HUES64 (cell line): ENCODE measurements at regions not wholly inside any gene's neighbourhood (a gene's known extent, or its start where the extent isn't known, plus 50 kb on each side); places are given as distances from the start of the nearest gene placed in this dataset.

Experiments used
- H3K27ac ChIP-seq: 2 replicates; pipeline ENCODE4 v1.7.0; 2013; ENCODE audit warnings: low read depth, low read length, inconsistent platforms
- H3K27me3 ChIP-seq: 2 replicates; pipeline ENCODE4 v1.6.1; 2013; ENCODE audit warnings: mild to moderate bottlenecking, low read length; ENCODE audit not compliant: insufficient read depth
- H3K36me3 ChIP-seq: 2 replicates; pipeline ENCODE4 v1.6.1; 2013; ENCODE audit warnings: mild to moderate bottlenecking, low read length; ENCODE audit not compliant: insufficient read depth
- H3K4me1 ChIP-seq: 2 replicates; pipeline ENCODE4 v1.6.1; 2013; ENCODE audit warnings: mild to moderate bottlenecking, low read length, moderate library complexity; ENCODE audit not compliant: insufficient read depth
- H3K4me3 ChIP-seq: 2 replicates; pipeline ENCODE4 v1.5.1; 2013; ENCODE audit warnings: mild to moderate bottlenecking, low read length, moderate library complexity
- H3K9ac ChIP-seq: 2 replicates; pipeline ENCODE4 v1.6.1; 2013; ENCODE audit warnings: mild to moderate bottlenecking, low read depth, low read length
- H3K9me3 ChIP-seq: 2 replicates; pipeline ENCODE4 v1.6.1; 2013; ENCODE audit warnings: low read depth, low read length; ENCODE audit not compliant: insufficient read depth
- WGBS: fragments of 150-250, 120-280 bp; methylation state at CpG from one replicate; pipeline ENCODE4 v1.1.7; 2013; ENCODE audit warnings: missing lambda C conversion rate; 5-methylcytosine and 5-hydroxymethylcytosine counted together

- no peaks in the 10 kb centered on the region for H3K36me3 ChIP-seq
- 91% methylated on average over 13 of the region's 13 CpGs for WGBS
- 0 out of 2 replicates have a peak, but pooled peaks cover 3% of the 10 kb centered on the region for H3K9me3 ChIP-seq
- H3K4me1 ChIP-seq: no peaks in the 10 kb centered on the region
- H3K4me3 ChIP-seq: no peak overlapping the region
- H3K27ac ChIP-seq: no peak overlapping the region
- H3K9ac ChIP-seq: no peak overlapping the region
- 0 out of 2 replicates have a peak, but pooled peaks cover 5% of the 10 kb centered on the region for H3K27me3 ChIP-seq
Observed at GRCh38 chr11:134666273-134667174, 254.5 kb upstream of the B3GAT1 start.

GRCh38 chr11:134665571-134666270 is 253.7 kb upstream of the B3GAT1 start:
- Histone ChIP-seq H3K27me3 (no peaks in the 10 kb centered on the region), H3K4me3 (no peak overlapping the region), H3K27ac (no peak overlapping the region), H3K36me3 (no peaks in the 10 kb centered on the region), H3K9me3 (peaks cover 7% of the 10 kb centered on the region; the same call in 1 of the 2 replicates), H3K4me1 (no peaks in the 10 kb centered on the region), H3K9ac (no peak overlapping the region)
- 91% methylated on average over 19 of the region's 19 CpGs for WGBS

- H3K4me3 ChIP-seq: no peak overlapping the region
- H3K4me1 ChIP-seq: no peaks in the 10 kb centered on the region
- H3K9me3 ChIP-seq: peaks cover 8% of the 10 kb centered on the region; the same call in 1 of the 2 replicates
- WGBS: 91% methylated on average over 12 of the region's 12 CpGs
- no peak overlapping the region for H3K9ac ChIP-seq
- H3K27ac ChIP-seq: no peak overlapping the region
- H3K36me3 ChIP-seq: no peaks in the 10 kb centered on the region
- no peaks in the 10 kb centered on the region for H3K27me3 ChIP-seq
Observed at GRCh38 chr11:134665188-134665535, 253.1 kb upstream of the B3GAT1 start.

- WGBS: 95% methylated on average over 24 of the region's 25 CpGs
Observed at GRCh38 chr11:134664447-134665187, 252.6 kb upstream of the B3GAT1 start.

GRCh38 chr11:134663506-134664313 is 251.7 kb upstream of the B3GAT1 start:
- no peak overlapping the region for H3K4me3 ChIP-seq
- no peaks in the 10 kb centered on the region for H3K27me3 ChIP-seq
- WGBS: 94% methylated on average over 11 of the region's 11 CpGs
- H3K36me3 ChIP-seq: no peaks in the 10 kb centered on the region
- H3K9ac ChIP-seq: no peak overlapping the region
- no peak overlapping the region for H3K27ac ChIP-seq
- peaks cover 8% of the 10 kb centered on the region; the same call in 1 of the 2 replicates for H3K9me3 ChIP-seq
- H3K4me1 ChIP-seq: no peaks in the 10 kb centered on the region

More at GRCh38 chr11:134664447-134665187, 252.6 kb upstream of the B3GAT1 start:
- Histone ChIP-seq H3K4me1 (no peaks in the 10 kb centered on the region), H3K4me3 (no peak overlapping the region), H3K27me3 (no peaks in the 10 kb centered on the region), H3K36me3 (no peaks in the 10 kb centered on the region), H3K9me3 (peaks cover 8% of the 10 kb centered on the region; the same call in 1 of the 2 replicates), H3K9ac (no peak overlapping the region), H3K27ac (no peak overlapping the region)

GRCh38 chr11:134662629-134663360 is 250.8 kb upstream of the B3GAT1 start:
- no peaks in the 10 kb centered on the region for H3K36me3 ChIP-seq
- 82% methylated on average over 5 of the region's 5 CpGs for WGBS
- H3K9me3 ChIP-seq: peaks cover 8% of the 10 kb centered on the region; the same call in 1 of the 2 replicates
- H3K27ac ChIP-seq: no peak overlapping the region
- H3K9ac ChIP-seq: no peak overlapping the region
- H3K4me3 ChIP-seq: no peak overlapping the region
- no peaks in the 10 kb centered on the region for H3K4me1 ChIP-seq
- no peaks in the 10 kb centered on the region for H3K27me3 ChIP-seq

- Histone ChIP-seq H3K36me3 (no peaks in the 10 kb centered on the region), H3K4me1 (no peaks in the 10 kb centered on the region), H3K27me3 (no peaks in the 10 kb centered on the region), H3K4me3 (no peak overlapping the region), H3K9ac (no peak overlapping the region), H3K27ac (no peak overlapping the region), H3K9me3 (peaks cover 8% of the 10 kb centered on the region; the same call in 1 of the 2 replicates)
- WGBS: 95% methylated on average over 5 of the region's 5 CpGs
Observed at GRCh38 chr11:134661660-134662059, 249.6 kb upstream of the B3GAT1 start.

GRCh38 chr11:134660416-134660815 is 248.4 kb upstream of the B3GAT1 start:
- no peaks in the 10 kb centered on the region for H3K4me1 ChIP-seq
- no peaks in the 10 kb centered on the region for H3K36me3 ChIP-seq
- H3K9ac ChIP-seq: no peak overlapping the region
- peaks cover 8% of the 10 kb centered on the region; the same call in 1 of the 2 replicates for H3K9me3 ChIP-seq
- WGBS: 89% methylated on average over 1 of the region's 1 CpG
- no peaks in the 10 kb centered on the region for H3K27me3 ChIP-seq
- no peak overlapping the region for H3K4me3 ChIP-seq
- H3K27ac ChIP-seq: no peak overlapping the region

GRCh38 chr11:134659882-134660281 is 247.8 kb upstream of the B3GAT1 start:
- Histone ChIP-seq H3K4me3 (no peak overlapping the region), H3K9me3 (peaks cover 8% of the 10 kb centered on the region; the same call in 1 of the 2 replicates), H3K9ac (no peak overlapping the region), H3K36me3 (no peaks in the 10 kb centered on the region), H3K27me3 (no peaks in the 10 kb centered on the region), H3K4me1 (0 out of 2 replicates have a peak, but pooled peaks cover under 1% of the 10 kb centered on the region), H3K27ac (no peak overlapping the region)
- WGBS: 93% methylated on average over 8 of the region's 8 CpGs
